GM13976 (cell line): ENCODE measurements at regions not wholly inside any gene's neighbourhood (a gene's known extent, or its start where the extent isn't known, plus 50 kb on each side); places are given as distances from the start of the nearest gene placed in this dataset.

Experiments
- DNase-seq: peaks from one replicate; pipeline ENCODE4 v3.0.0; 2012; ENCODE audit warnings: low spot score
- in situ Hi-C: fragments of 300-500 bp; cut with MboI; formaldehyde crosslinking; loops from one replicate; pipeline ENCODE4 v1.12.0; 2022; ENCODE audit warnings: low sequenced_read_pairs, mixed read lengths, inconsistent platforms; ENCODE audit not compliant: unreplicated experiment
- TF ChIP-seq, protein P1 (sequence below): IDR thresholded peaks from 2 replicates; pipeline ENCODE4 v1.5.1; 2012; ENCODE audit warnings: borderline replicate concordance, mild to moderate bottlenecking; ENCODE audit not compliant: insufficient read depth; ENCODE audit errors: extremely low read depth, missing control alignments, control extremely low read depth

DNA sequence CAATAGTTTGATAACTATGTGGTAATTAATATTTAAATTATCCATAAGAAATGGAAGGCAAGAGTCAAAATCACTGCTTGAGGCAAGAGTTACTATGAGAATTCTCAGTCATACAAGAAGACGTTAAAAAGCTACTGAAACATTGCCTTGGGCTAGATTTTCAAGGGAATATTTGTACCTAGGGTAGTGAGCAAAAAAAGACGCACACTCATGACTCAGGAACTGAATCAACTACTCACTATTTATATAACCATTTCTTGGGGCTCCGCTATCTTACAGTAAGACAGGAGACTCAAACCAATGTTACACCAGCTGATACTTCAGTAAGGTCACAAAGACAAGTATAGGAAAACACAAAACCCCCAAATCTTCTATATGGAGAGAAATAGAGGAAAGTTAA lies 151.5 kb upstream of the RNPC3 start:
- DNase-seq: no peak
- in situ Hi-C loops: no loop called here
- TF ChIP-seq, protein P1, sequence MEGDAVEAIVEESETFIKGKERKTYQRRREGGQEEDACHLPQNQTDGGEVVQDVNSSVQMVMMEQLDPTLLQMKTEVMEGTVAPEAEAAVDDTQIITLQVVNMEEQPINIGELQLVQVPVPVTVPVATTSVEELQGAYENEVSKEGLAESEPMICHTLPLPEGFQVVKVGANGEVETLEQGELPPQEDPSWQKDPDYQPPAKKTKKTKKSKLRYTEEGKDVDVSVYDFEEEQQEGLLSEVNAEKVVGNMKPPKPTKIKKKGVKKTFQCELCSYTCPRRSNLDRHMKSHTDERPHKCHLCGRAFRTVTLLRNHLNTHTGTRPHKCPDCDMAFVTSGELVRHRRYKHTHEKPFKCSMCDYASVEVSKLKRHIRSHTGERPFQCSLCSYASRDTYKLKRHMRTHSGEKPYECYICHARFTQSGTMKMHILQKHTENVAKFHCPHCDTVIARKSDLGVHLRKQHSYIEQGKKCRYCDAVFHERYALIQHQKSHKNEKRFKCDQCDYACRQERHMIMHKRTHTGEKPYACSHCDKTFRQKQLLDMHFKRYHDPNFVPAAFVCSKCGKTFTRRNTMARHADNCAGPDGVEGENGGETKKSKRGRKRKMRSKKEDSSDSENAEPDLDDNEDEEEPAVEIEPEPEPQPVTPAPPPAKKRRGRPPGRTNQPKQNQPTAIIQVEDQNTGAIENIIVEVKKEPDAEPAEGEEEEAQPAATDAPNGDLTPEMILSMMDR: no peak

DNA sequence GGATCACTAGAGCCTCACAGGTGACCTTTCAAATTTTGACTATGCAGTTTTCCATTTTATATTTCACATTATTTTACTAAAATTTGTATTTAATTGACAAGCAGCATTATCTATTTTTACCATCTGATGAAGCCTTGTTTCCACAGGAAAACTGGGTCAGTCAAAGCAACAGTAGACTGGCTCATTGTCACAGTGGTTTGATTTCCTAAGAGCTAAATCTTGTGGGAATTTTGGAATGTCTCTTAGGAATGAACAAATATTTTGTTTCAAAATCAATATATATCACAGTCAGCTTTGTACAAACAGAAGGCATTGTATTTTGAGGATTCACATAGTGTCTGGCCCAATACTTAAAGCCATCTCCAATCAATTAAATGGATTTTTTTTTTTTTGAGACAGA lies 152.6 kb upstream of the RNPC3 start:
- TF ChIP-seq, protein P1: no peak
- DNase-seq: no peak
- in situ Hi-C loops: no loop called here

DNA sequence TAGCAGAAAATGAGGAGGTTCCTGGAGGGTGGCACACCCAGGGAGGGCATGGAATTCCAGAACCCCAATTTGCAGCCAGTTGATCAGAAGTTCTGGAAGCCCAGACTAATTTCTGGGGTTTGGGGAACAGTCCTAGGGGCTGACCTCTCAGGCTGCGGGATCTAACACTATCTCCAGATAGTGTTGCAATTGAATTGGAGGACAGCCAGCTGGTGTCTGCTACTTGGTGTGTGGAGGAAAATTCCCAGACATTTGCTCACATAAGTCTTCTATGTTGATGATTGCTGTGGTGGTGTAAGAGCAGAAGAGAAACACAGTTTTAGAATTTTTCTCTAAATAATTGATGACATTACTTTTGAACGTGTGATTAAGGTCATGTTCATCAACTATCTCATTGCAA lies 154.3 kb upstream of the RNPC3 start:
- no peak for DNase-seq
- TF ChIP-seq, protein P1: no peak
- in situ Hi-C loops: no loop called here

DNA sequence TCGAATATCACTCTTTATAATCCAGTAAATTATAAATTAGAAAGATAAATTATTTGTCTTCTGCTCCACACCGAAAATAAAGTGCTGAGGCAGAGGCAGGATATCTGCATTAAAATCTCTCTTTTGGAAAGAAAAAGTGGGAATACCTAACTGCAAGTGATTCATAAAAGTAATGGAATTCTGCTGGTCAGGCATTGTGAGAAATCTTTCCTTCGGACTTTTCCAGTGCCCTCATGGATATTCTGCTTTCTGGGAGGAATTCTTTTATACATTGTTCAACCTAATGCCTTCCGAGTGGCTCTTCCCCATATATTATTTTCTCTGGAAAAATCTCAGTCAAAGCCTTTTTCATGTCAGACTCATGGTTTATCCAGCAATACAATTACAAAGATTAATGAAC lies 158.3 kb upstream of the RNPC3 start:
- TF ChIP-seq, protein P1: no peak
- no peak for DNase-seq
- in situ Hi-C loops: no loop called here

DNA sequence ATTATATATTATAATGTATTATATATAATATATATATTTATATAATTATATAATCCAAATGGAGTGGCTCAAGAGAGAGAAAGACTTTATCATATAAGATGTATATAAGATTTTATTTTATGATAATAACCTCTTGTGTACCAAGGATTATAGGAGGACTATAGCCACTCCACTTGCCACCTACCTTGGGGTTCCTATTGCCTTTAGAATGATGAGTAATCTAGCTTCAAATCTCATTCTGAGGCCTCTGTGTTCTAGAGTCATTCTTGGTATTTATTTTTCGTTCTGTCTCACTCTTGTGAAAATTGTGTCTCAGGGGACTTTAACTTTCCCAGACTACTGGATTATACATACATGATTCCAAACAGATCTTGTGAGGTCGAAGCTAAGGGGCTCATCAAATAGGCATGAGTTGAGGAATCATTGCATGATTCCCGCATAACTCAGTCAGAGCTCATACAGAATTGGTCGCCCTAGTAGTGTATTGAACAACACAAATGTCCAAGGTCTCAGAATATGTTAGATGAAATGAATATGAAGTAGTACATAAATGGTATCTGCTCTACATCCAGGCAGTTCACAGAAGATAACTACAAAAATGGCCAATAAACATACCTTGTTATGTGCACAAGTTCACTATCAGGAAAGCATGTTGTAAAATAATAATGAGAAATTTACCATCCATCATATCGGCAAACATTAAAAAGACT lies 159.5 kb upstream of the RNPC3 start:
- no peak for DNase-seq
- in situ Hi-C loops: no loop called here
- TF ChIP-seq, protein P1: no peak

DNA sequence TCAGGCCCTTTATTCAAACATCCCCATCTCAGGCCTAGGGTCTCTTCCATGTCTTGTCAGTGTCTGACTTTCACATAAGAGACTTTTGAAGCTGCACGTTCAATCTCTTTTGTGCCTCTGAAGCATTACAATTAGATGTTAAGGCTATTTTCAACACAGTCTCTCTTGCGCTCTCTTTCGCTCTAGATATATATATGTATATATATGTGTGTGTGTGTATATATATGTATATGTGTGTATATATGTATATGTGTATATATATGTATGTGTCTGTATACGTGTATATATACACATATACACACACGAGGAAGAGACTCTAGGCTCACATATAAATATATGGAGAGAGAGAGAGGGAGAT lies 162.5 kb upstream of the RNPC3 start:
- TF ChIP-seq, protein P1: no peak
- no peak for DNase-seq
- in situ Hi-C loops: no loop called here
